OCI-LY1 (cell line): ENCODE measurements at regions not wholly inside any gene's neighbourhood (a gene's known extent, or its start where the extent isn't known, plus 50 kb on each side); places are given as distances from the start of the nearest gene placed in this dataset.

Experiments
- H2AFZ ChIP-seq: fragments of 200-600 bp; sonication (generic), shearing (Covaris generic); 2 replicates; pipeline ENCODE4 v1.6.0; 2014; ENCODE audit warnings: antibody characterized with exemption, mild to moderate bottlenecking, low read length
- H3F3A ChIP-seq: fragments of 200-600 bp; sonication (generic), shearing (Covaris generic); 2 replicates; pipeline ENCODE4 v1.6.0; 2014; ENCODE audit warnings: mild to moderate bottlenecking, antibody characterized with exemption, low read length, moderate library complexity; ENCODE audit not compliant: insufficient read depth
- H3K27ac ChIP-seq: fragments of 200-600 bp; sonication (generic); 2 replicates; pipeline ENCODE4 v1.5.1; 2014; ENCODE audit warnings: low read length, mixed run types, mild to moderate bottlenecking, low read depth; ENCODE audit not compliant: poor library complexity, severe bottlenecking
- H3K27me3 ChIP-seq: fragments of 200-600 bp; sonication (generic); 2 replicates; pipeline ENCODE4 v1.6.0; 2014; ENCODE audit warnings: antibody characterized with exemption, mild to moderate bottlenecking, low read length, moderate library complexity; ENCODE audit not compliant: insufficient read depth
- H3K36me3 ChIP-seq: fragments of 200-600 bp; sonication (generic); 2 replicates; pipeline ENCODE4 v1.6.1; 2014; ENCODE audit warnings: mild to moderate bottlenecking, antibody characterized with exemption, low read length, moderate library complexity, mixed read lengths; ENCODE audit not compliant: insufficient read depth
- H3K4me1 ChIP-seq: fragments of 200-600 bp; sonication (generic); 2 replicates; pipeline ENCODE4 v1.5.1; 2014; ENCODE audit warnings: mild to moderate bottlenecking, low read length, moderate library complexity; ENCODE audit not compliant: insufficient read depth, severe bottlenecking
- H3K4me2 ChIP-seq: fragments of 200-600 bp; sonication (generic), shearing (Covaris generic); 2 replicates; pipeline ENCODE4 v1.6.1; 2014; ENCODE audit warnings: low read length
- H3K4me3 ChIP-seq: fragments of 200-600 bp; sonication (generic); 2 replicates; pipeline ENCODE4 v1.5.1; 2014; ENCODE audit warnings: low read length, low read depth, mild to moderate bottlenecking, mixed read lengths; ENCODE audit not compliant: poor library complexity, severe bottlenecking
- H3K79me2 ChIP-seq: fragments of 200-600 bp; shearing (Covaris generic); 2 replicates; pipeline ENCODE4 v1.6.1; 2016; ENCODE audit warnings: mixed run types, low read length, mixed read lengths; ENCODE audit not compliant: insufficient read depth
- H3K9ac ChIP-seq: fragments of 200-600 bp; sonication (generic), shearing (Covaris generic); 2 replicates; pipeline ENCODE4 v1.6.1; 2014; ENCODE audit warnings: mild to moderate bottlenecking, low read length, mixed read lengths
- H3K9me2 ChIP-seq: fragments of 200-600 bp; sonication (generic), shearing (Covaris generic); 2 replicates; pipeline ENCODE4 v1.6.1; 2014; ENCODE audit warnings: low read depth, mild to moderate bottlenecking, low read length, mixed read lengths
- H3K9me3 ChIP-seq: fragments of 200-600 bp; shearing (Covaris generic); 2 replicates; pipeline ENCODE4 v1.6.1; 2014; ENCODE audit warnings: low read length, mixed read lengths
- H4K20me1 ChIP-seq: fragments of 200-600 bp; sonication (generic), shearing (Covaris generic); 2 replicates; pipeline ENCODE4 v1.6.0; 2016; ENCODE audit warnings: mild to moderate bottlenecking, low read length; ENCODE audit not compliant: insufficient read depth
- EZH2 ChIP-seq: fragments of 200-600 bp; sonication (generic), shearing (Covaris generic); IDR thresholded peaks from 2 replicates; pipeline ENCODE4 v1.8.0; 2017; ENCODE audit warnings: borderline replicate concordance, mixed run types, mild to moderate bottlenecking, antibody characterized with exemption, low read length, moderate library complexity, mixed read lengths
- TF ChIP-seq, protein P1 (sequence below): fragments of 200-600 bp; sonication (generic), shearing (Covaris generic); IDR thresholded peaks from 2 replicates; pipeline ENCODE4 v1.5.1; 2017; ENCODE audit warnings: mild to moderate bottlenecking, antibody characterized with exemption, low read length, moderate library complexity, mixed read lengths

DNA sequence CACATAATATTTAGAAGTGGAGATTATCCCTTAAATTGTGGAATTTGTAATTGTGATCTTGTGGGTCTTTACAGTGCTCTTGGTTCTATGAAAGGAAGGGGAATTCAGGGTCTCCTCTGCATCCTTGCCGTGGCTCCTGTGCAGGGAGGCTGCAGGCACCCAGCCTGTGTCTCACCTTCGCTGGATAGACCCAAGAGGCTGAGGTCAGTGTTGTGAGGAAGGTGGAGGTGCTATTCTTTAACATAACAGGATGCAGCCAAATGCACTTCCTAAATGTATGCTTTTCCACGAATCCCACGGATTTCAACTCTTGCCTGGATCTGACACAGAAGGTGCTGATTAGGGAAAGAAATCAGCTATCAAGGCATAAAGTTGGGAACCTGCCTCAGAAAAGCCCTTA lies 69.5 kb downstream of the TMEM18 start:
- Histone ChIP-seq H3K4me2 (no peak overlapping the region), H2AFZ (no peak overlapping the region), H3K27ac (no peak overlapping the region), H3K27me3 (no peaks in the 10 kb centered on the region), H3K9me3 (no peaks in the 10 kb centered on the region), H3K9me2 (no peaks in the 10 kb centered on the region), H3K4me1 (no peaks in the 10 kb centered on the region), H3K9ac (no peak overlapping the region), H3F3A (no peaks in the 10 kb centered on the region), H3K4me3 (no peak overlapping the region), H3K79me2 (no peaks in the 10 kb centered on the region), H3K36me3 (no peaks in the 10 kb centered on the region), H4K20me1 (no peaks in the 10 kb centered on the region)
- TF ChIP-seq EZH2 = no peak
- TF ChIP-seq, protein P1, sequence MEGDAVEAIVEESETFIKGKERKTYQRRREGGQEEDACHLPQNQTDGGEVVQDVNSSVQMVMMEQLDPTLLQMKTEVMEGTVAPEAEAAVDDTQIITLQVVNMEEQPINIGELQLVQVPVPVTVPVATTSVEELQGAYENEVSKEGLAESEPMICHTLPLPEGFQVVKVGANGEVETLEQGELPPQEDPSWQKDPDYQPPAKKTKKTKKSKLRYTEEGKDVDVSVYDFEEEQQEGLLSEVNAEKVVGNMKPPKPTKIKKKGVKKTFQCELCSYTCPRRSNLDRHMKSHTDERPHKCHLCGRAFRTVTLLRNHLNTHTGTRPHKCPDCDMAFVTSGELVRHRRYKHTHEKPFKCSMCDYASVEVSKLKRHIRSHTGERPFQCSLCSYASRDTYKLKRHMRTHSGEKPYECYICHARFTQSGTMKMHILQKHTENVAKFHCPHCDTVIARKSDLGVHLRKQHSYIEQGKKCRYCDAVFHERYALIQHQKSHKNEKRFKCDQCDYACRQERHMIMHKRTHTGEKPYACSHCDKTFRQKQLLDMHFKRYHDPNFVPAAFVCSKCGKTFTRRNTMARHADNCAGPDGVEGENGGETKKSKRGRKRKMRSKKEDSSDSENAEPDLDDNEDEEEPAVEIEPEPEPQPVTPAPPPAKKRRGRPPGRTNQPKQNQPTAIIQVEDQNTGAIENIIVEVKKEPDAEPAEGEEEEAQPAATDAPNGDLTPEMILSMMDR = no peak

- TF ChIP-seq EZH2 = no peak
- TF ChIP-seq, protein P1 = no peak
- no peaks in the 10 kb centered on the region for H3F3A ChIP-seq
- H3K4me2 ChIP-seq = no peak overlapping the region
These were observed 70.0 kb downstream of the TMEM18 start for GRCh38 chr2:607172-607571.

GRCh38 chr2:605674-606608 lies 71.3 kb downstream of the TMEM18 start:
- no peaks in the 10 kb centered on the region for H3K9me3 ChIP-seq
- H3K27me3 ChIP-seq = no peaks in the 10 kb centered on the region; the same call in 1 of the 2 replicates
- TF ChIP-seq, protein P1 = no peak
- no peak for TF ChIP-seq EZH2
- no peaks in the 10 kb centered on the region for H4K20me1 ChIP-seq
- no peaks in the 10 kb centered on the region for H3K4me1 ChIP-seq
- H3K79me2 ChIP-seq = no peaks in the 10 kb centered on the region
- no peak overlapping the region for H3K9ac ChIP-seq
- H3K4me2 ChIP-seq = no peak overlapping the region
- no peak overlapping the region for H3K4me3 ChIP-seq
- H3K27ac ChIP-seq = no peak overlapping the region
- H3F3A ChIP-seq = no peaks in the 10 kb centered on the region
- no peak overlapping the region for H2AFZ ChIP-seq
- H3K9me2 ChIP-seq = no peaks in the 10 kb centered on the region
- H3K36me3 ChIP-seq = no peaks in the 10 kb centered on the region; the same call in 1 of the 2 replicates

More at GRCh38 chr2:607172-607571, 70.0 kb downstream of the TMEM18 start:
- Histone ChIP-seq H3K9me3 (no peaks in the 10 kb centered on the region), H3K4me3 (no peak overlapping the region), H3K79me2 (no peaks in the 10 kb centered on the region), H3K4me1 (no peaks in the 10 kb centered on the region), H4K20me1 (no peaks in the 10 kb centered on the region), H3K27ac (no peak overlapping the region), H2AFZ (no peak overlapping the region), H3K27me3 (no peaks in the 10 kb centered on the region), H3K9ac (no peak overlapping the region), H3K9me2 (no peaks in the 10 kb centered on the region), H3K36me3 (no peaks in the 10 kb centered on the region)
